ENCODE measurements at regions not wholly inside any gene's neighbourhood (a gene's known extent, or its start where the extent isn't known, plus 50 kb on each side); places are given as distances from the start of the nearest gene placed in this dataset.

- TF ChIP-seq BHLHE40 (IDR thresholded peaks at IDR 0.05; ENCODE audit: borderline replicate concordance) = no peak
- no peak for TF ChIP-seq LEF1 (IDR thresholded peaks at IDR 0.05; ENCODE audit: borderline replicate concordance)
- TF ChIP-seq NFRKB (IDR thresholded peaks at IDR 0.05) = no peak
Measured at GRCh38 chr12:24109381-24110039, 160.0 kb upstream of the SOX5 start.
